ENCODE measurements at regions not wholly inside any gene's neighbourhood (a gene's known extent, or its start where the extent isn't known, plus 50 kb on each side); places are given as distances from the start of the nearest gene placed in this dataset.

DNA sequence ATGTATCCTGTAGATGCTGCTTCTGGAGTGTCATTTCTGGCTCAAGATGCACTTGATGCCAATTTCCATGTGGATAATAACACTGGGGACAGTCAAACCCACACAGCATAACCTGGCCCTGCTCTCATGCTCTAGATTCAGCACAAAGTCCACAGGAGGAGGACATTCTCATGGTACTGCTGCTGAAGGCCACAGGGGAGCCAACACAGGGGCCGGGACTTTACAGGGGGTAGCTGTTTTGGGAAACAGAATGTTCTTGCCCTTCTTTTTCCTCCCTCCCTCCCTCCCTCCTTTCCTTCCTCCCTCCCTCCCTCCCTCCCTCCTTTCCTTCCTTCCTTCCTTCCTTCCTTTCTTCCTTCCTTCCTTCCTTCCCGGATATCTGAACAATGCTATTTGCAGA lies 477.4 kb downstream of the PDCD6IP start:
- ATAC-seq (ENCODE audit: low read depth) (no peak), DNase-seq (no peak)
- Mint-ChIP-seq H3K4me3 (no peak overlapping the region), H3K27ac (no peak overlapping the region), H3K27me3 (no peaks in the 10 kb centered on the region), H3K4me1 (no peaks in the 10 kb centered on the region), H3K9me3 (ENCODE audit: insufficient read depth) (no peaks in the 10 kb centered on the region)
- no peaks in the 10 kb centered on the region for H3K27me3 ChIP-seq (replicated peaks in 1 of 4; ENCODE audit: control extremely low read depth in 1 of 4, control insufficient read depth in 3 of 4, insufficient read depth in 4 of 4, low read length in 3 of 4)
- no peak overlapping the region for H3K27ac ChIP-seq (ENCODE audit: low read length in 2 of 2)
- no CpG with 5 or more reads among the region's 2 CpGs for WGBS (ENCODE audit: insufficient coverage)
- POLR2A ChIA-PET: no interaction called here
- H2AFZ ChIP-seq (ENCODE audit: insufficient read depth, low read depth, low read length, poor library complexity, severe bottlenecking): no peak overlapping the region
- H3K36me3 ChIP-seq (replicated peaks in 1 of 2; ENCODE audit: control extremely low read depth in 1 of 2, control insufficient read depth in 1 of 2, extremely low read depth in 1 of 2, insufficient read depth in 2 of 2, low read length in 1 of 2): no peaks in the 10 kb centered on the region
- H3K4me3 ChIP-seq (ENCODE audit: control extremely low read depth in 1 of 5, extremely low read depth in 1 of 5, insufficient read depth in 1 of 5, low read depth in 2 of 5, low read length in 4 of 5): no peak overlapping the region
- H3K9ac ChIP-seq (ENCODE audit: low read length): no peak overlapping the region
- no peaks in the 10 kb centered on the region for H4K20me1 ChIP-seq (ENCODE audit: control insufficient read depth, insufficient read depth, low read length, poor library complexity, severe bottlenecking)
- intact Hi-C loops (cut with micrococcal nuclease): no loop called here
- TF ChIP-seq CTCF (IDR thresholded peaks at IDR 0.05) (no peak), EZH2 (IDR thresholded peaks at IDR 0.05; ENCODE audit: borderline replicate concordance, insufficient read depth, low read depth, low read length, poor library complexity, severe bottlenecking) (no peak)
- H3K4me1 ChIP-seq (ENCODE audit: control insufficient read depth in 2 of 2, insufficient read depth in 2 of 2, low read length in 2 of 2): no peaks in the 10 kb centered on the region
- H3K4me2 ChIP-seq (replicated peaks; ENCODE audit: low read depth, low read length, poor library complexity, severe bottlenecking): no peak overlapping the region
- no peaks in the 10 kb centered on the region for H3K79me2 ChIP-seq (ENCODE audit: control insufficient read depth, insufficient read depth, low read length)
- no peaks in the 10 kb centered on the region for H3K9me3 ChIP-seq (ENCODE audit: control extremely low read depth in 1 of 3, control insufficient read depth in 2 of 3, insufficient read depth in 1 of 3, low read length in 2 of 3)
- CTCF ChIA-PET: no interaction called here

DNA sequence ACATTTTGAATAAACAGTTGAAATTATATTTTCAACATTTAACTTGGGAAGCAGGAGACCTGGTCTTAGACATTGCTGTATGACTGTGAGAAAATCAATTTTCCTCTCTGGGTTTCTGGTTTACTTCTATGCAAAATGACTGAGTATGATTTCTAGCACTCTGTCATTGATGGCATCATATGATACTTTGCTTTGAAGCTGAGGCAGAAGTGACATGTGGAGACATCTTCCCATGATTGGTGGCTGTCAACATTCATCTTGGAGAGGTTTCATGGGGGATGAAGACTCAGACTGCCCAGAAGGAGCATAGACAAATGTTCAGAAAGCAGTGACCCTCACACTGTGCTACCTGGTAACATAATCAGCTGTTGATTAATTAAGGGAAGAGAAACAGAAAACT lies 477.9 kb downstream of the PDCD6IP start:
- H4K20me1 ChIP-seq (ENCODE audit: control insufficient read depth, insufficient read depth, low read length, poor library complexity, severe bottlenecking): no peaks in the 10 kb centered on the region
- intact Hi-C loops (cut with micrococcal nuclease): no loop called here
- H3K9me3 ChIP-seq (ENCODE audit: control extremely low read depth in 1 of 3, control insufficient read depth in 2 of 3, insufficient read depth in 1 of 3, low read length in 2 of 3): no peaks in the 10 kb centered on the region
- no peak for DNase-seq
- no peak overlapping the region for H3K4me3 Mint-ChIP-seq
- no peaks in the 10 kb centered on the region for H3K27me3 Mint-ChIP-seq
- no peak for ATAC-seq (ENCODE audit: low read depth)
- ChIA-PET CTCF (interaction anchor here (1.2 to 1.5 kb wide), 2 partner anchors 11 to 168 kb away, joined by 3 read pairs; no protein-coding TSS in a partner anchor), POLR2A (no interaction called here)
- no peaks in the 10 kb centered on the region for H3K9me3 Mint-ChIP-seq (ENCODE audit: insufficient read depth)
- no peaks in the 10 kb centered on the region for H3K4me1 ChIP-seq (ENCODE audit: control insufficient read depth in 2 of 2, insufficient read depth in 2 of 2, low read length in 2 of 2)
- H3K4me2 ChIP-seq (replicated peaks; ENCODE audit: low read depth, low read length, poor library complexity, severe bottlenecking): no peak overlapping the region
- TF ChIP-seq EZH2 (IDR thresholded peaks at IDR 0.05; ENCODE audit: borderline replicate concordance, insufficient read depth, low read depth, low read length, poor library complexity, severe bottlenecking): no peak
- TF ChIP-seq CTCF (IDR thresholded peaks at IDR 0.05): no peak
- no peak overlapping the region for H2AFZ ChIP-seq (ENCODE audit: insufficient read depth, low read depth, low read length, poor library complexity, severe bottlenecking)
- no peak overlapping the region for H3K27ac Mint-ChIP-seq
- H3K79me2 ChIP-seq (ENCODE audit: control insufficient read depth, insufficient read depth, low read length): no peaks in the 10 kb centered on the region
- H3K36me3 ChIP-seq (replicated peaks in 1 of 2; ENCODE audit: control extremely low read depth in 1 of 2, control insufficient read depth in 1 of 2, extremely low read depth in 1 of 2, insufficient read depth in 2 of 2, low read length in 1 of 2): no peaks in the 10 kb centered on the region
- H3K9ac ChIP-seq (ENCODE audit: low read length): no peak overlapping the region
- no peaks in the 10 kb centered on the region for H3K27me3 ChIP-seq (replicated peaks in 1 of 4; ENCODE audit: control extremely low read depth in 1 of 4, control insufficient read depth in 3 of 4, insufficient read depth in 4 of 4, low read length in 3 of 4)
- H3K4me1 Mint-ChIP-seq: no peaks in the 10 kb centered on the region
- H3K4me3 ChIP-seq (ENCODE audit: control extremely low read depth in 1 of 5, extremely low read depth in 1 of 5, insufficient read depth in 1 of 5, low read depth in 2 of 5, low read length in 4 of 5): no peak overlapping the region
- no peak overlapping the region for H3K27ac ChIP-seq (ENCODE audit: low read length in 2 of 2)
